Fibroblast of skin of left biceps (primary cell): ENCODE measurements at regions not wholly inside any gene's neighbourhood (a gene's known extent, or its start where the extent isn't known, plus 50 kb on each side); places are given as distances from the start of the nearest gene placed in this dataset.
A peak's percentile ranks its signal among the peaks of the same experiment; 100 is the strongest.

Experiments
- DNase-seq, 2 experiments: peaks; one replicate each; pipeline ENCODE4 v3.0.0-alpha.2; 2013; ENCODE audit warnings: low read depth in 2 of 2

GRCh38 chr15:38176155-38176554 lies 76.5 kb upstream of the SPRED1 start:
- peak; percentile 59 to 65 for DNase-seq

- DNase-seq: no peak
Observed at GRCh38 chr15:38176691-38177090, 75.9 kb upstream of the SPRED1 start.

GRCh38 chr15:38182900-38183299 lies 69.7 kb upstream of the SPRED1 start:
- DNase-seq: no peak

GRCh38 chr15:38186507-38186906 lies 66.1 kb upstream of the SPRED1 start:
- DNase-seq: no peak

GRCh38 chr15:38187630-38188313 lies 64.9 kb upstream of the SPRED1 start:
- DNase-seq: no peak

- DNase-seq: no peak
Observed at GRCh38 chr15:38189671-38190295, 62.9 kb upstream of the SPRED1 start.

GRCh38 chr15:38190501-38190900 lies 62.1 kb upstream of the SPRED1 start:
- DNase-seq: no peak

- DNase-seq: no peak
Observed at GRCh38 chr15:38192496-38192895, 60.1 kb upstream of the SPRED1 start.

GRCh38 chr15:38193496-38193895 lies 59.1 kb upstream of the SPRED1 start:
- no peak for DNase-seq

GRCh38 chr15:38195191-38195901 lies 57.3 kb upstream of the SPRED1 start:
- no peak for DNase-seq

GRCh38 chr15:38196076-38196475 lies 56.6 kb upstream of the SPRED1 start:
- peak; percentile 45 to 50 for DNase-seq

- DNase-seq: no peak
Observed at GRCh38 chr15:38197553-38197952, 55.1 kb upstream of the SPRED1 start.

- DNase-seq: no peak
Observed at GRCh38 chr15:38201714-38202113, 50.9 kb upstream of the SPRED1 start.

- DNase-seq: no peak
Observed at GRCh38 chr15:38202361-38202760, 50.3 kb upstream of the SPRED1 start.
